IPS DF 4.7 (cell line): ENCODE measurements at regions not wholly inside any gene's neighbourhood (a gene's known extent, or its start where the extent isn't known, plus 50 kb on each side); places are given as distances from the start of the nearest gene placed in this dataset.

Source experiments
- DNase-seq: peaks from one replicate; pipeline ENCODE4 v3.0.0-alpha.2; 2013; ENCODE audit warnings: low spot score; ENCODE audit errors: extremely low read depth

DNA sequence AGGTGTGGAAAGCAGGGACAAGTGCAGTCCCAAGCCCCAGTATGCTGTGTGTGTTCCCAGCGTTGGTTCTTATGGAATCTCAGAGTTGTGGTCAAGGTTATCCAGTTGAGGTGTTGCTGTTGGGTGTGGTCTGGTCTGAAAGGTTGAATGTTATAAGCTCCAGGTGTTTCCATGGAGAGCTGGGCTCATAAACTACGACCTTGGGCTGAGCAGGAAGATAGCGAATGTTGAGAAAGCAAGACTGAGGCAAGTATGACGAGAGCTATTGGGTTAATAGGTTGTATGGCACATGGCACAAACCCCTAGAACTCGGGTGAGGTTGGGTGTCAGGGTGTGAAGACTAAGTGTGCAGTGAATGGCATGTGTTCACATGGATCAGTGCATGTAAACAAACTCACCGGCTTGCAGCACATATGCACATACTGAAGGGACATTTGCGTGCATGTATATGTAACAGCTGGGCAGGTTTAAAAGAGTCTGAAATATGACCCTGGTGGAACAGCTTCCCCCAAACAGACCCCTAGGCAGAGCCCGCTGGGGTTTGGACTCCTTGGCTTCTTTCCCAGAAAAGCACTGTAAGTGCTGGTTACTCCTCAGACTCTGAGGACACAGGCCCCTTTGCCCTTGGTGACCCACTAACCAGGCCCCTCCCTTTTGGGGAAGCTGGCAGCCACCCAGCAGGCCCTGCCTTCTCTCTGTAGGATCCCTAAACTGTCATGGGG lies 117.5 kb downstream of the NAV1 start:
- no peak for DNase-seq

GRCh38 chr1:201659572-201659971 lies 120.6 kb downstream of the NAV1 start:
- no peak for DNase-seq

GRCh38 chr1:201660931-201661822 lies 122.2 kb downstream of the NAV1 start:
- no peak for DNase-seq

DNA sequence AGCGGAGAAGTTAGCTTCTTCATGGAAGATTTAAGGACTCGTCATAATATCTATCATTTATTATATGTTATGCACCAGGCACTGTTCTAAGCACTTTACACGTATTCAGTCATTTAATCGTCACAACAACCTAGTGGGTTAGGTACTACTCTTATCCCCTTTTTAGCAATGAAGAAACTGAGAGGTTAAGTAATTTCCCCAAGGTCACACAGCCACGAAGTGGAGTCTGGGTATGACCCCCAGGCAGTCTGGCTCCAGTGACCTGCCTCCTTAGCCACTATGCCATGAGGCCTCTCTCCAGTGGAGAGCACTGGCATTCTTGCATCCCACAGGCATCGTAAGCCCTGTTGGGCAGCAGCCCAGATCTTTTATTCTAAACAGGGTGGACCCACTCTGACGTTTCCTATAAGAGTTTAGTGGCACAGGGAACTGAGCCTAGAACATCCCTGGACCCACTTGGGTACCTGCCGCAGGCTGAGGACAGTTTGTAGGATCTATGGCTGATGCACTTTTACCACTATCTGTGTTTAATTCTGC lies 123.0 kb downstream of the NAV1 start:
- DNase-seq = no peak

DNA sequence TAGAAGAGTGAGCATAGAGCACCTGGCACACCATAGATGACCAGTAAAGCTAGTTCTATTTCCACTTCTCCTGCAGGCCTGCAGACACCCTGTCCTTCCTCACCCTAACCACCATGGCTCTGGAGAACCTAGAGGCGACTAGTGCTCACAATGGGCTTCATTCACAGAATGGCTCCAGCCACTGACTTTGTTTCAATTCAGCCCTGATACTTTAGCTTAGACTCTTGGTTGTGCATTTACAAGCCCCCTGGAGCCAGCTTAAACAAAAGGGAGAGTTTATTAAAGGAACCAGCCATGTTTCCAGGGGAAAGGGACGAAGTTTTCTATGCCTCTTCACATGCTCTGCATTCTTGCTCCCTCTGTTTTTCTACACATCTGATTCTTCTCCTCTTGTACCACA lies 123.7 kb downstream of the NAV1 start:
- no peak for DNase-seq

DNA sequence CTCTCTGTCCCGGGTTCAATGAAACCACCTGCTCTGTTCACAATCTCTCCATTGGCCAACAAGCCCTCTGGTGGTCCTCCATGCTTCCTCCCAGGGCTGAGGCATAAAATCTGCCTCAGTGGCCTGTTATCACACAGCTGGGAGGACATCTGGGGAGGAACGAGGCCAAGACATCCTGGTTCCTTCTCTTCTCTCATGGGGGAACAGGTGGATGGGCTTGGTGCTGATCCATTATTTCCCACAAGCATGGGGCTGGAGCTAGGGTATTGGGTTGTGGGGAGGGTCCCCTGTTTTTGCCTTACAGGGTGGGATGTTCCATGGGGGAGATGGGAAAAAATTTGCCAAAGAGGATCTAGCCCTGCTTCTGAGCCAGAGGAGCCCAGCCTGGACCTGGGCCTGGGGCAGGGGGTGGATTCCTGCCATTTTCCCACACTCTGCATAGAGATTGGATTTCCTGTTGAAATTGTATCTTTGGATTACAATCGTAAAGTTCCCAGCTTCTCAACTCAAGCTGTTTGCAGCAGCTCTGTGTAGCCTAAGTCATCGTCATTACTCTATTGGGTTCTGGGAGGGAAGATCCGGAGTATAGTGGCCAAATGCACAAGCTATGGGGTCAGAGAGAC lies 124.7 kb downstream of the NAV1 start:
- DNase-seq = no peak

DNA sequence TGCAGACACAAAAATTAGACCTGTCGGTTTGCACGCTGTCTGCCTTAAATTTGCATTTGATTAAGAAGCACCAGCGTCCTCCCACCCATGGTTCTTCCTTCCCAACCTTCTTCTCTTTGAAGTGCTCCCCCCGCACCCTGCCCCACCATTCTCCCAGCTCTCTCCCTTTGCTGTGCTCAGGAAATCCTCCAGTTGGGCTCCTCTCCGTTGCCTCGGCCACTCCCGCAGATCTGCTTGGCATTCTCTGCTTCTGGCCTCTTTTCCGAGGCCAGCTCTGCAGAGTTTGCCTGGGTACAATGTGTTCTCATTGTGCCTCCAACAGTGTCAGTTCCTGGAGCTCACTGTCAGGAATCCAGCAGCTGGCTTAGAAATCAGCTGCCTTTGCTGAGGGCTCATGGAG lies 126.1 kb downstream of the NAV1 start:
- DNase-seq = no peak

DNA sequence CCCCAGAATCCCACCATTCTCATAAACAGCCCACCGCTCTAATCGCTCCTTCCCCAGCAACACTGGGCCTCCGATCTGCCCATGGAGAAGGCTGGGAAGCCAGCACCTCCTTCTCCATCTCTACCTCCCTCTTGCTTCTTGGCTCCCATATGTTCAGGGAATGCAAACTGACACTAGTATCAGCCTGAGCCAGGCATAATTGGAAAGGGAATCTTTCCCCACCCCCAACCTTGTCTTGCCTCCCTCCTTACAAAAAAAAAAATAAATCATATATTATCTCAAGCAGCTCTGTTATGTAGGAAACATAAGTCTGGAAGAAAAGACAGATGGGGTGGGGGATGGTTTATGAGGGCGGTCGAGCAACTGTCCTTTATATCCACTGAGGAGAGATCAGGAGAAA lies 127.2 kb downstream of the NAV1 start:
- no peak for DNase-seq

GRCh38 chr1:201666645-201667044 lies 127.7 kb downstream of the NAV1 start:
- DNase-seq = no peak

DNA sequence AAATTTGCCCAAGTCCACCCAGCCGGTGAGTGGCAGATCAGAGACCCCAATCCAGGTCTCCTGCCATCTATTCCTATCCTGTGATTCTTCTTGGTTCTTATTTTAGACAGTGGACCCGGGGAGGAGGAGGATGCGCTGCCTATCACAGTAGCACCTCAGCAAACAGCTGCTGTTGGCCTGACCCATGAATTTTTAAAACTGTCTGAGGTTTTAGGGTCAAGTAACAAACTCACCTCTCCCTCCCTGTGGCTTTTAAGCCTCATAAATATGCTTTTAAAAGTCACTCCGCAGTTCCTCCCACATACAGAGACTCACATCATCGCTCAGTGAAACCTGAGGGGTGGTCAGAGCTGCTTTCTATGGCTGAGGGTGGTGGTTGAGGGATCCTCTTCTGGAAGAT lies 128.6 kb downstream of the NAV1 start:
- no peak for DNase-seq

DNA sequence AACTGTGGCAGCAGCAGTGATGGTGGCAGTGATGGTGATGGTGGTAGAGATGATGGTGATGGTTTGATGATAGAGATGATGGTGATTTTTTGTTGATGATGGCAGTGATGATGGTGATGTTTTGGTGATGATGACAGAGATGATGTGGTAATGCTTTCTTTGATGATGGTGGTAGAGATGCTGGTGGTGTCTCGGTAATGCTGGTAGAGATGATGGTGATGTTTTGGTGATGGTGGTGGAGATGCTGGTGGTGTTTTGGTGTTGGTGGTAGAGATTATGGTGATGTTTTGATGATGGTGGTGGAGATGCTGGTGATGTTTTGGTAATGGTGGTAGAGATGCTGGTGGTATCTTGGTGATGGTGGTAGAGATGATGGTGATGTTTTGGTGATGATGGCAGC lies 131.6 kb downstream of the NAV1 start:
- DNase-seq = no peak

DNA sequence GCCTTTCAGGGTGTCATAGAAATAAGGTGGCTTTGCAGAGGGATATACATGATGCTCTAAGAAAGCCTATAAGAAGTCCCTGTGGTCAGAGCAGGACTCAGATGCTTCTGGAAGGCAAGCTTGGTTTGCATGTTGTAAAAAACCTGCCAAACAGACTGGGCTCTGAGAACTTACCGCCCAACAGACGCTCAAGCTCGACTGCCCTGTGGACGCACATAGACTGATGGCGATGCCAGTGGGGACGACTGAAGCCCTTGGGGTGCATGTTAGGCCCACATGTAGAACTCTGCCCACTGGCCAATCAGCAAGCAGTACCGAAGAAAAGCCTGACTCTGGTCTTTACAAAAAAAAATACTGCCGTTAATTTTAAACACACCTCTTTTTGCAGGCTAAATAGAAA lies 133.8 kb downstream of the NAV1 start:
- no peak for DNase-seq

DNA sequence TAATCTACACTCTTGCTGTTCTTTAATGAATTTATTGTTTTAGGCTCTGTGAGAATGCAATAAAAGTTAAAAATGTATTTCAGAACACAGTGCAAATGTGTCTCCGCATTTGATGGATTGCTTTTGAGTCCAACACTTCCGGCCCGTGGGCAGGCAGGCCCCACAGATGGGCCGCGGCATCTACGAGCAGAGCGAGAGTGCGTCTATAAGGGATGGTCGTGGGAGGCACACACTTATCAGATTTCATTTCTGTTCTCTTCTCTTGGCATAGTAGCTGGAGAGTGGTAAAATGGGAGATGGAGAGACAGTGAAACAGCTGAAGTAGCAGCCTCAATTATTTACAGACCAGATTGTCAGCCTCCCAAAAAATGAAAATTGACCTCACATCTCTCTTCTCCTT lies 134.2 kb downstream of the NAV1 start:
- no peak for DNase-seq

DNA sequence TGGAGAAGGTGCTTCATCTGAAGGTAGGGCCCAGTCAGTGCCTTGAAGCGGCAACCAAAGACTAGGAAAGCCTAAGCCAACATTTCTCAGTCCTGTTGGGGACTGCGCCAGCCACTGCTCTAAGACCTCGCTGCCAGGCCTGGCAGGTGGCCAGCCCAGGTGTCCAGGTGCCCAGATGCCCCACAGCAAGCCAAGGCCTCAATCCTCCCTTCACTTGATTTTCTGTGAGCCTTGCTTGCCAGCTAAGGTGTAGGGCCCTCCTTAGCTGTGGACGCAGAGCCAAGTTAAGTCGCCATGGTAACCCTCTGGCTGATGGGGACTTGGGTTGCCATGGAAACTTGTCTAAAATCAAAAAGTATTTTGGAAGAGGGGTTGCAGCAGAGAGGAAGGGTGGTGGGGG lies 135.0 kb downstream of the NAV1 start:
- no peak for DNase-seq

GRCh38 chr1:201675143-201675542 lies 136.2 kb downstream of the NAV1 start:
- no peak for DNase-seq

GRCh38 chr1:201676197-201676596 lies 137.3 kb downstream of the NAV1 start:
- DNase-seq = no peak

GRCh38 chr1:201676641-201677040 lies 137.7 kb downstream of the NAV1 start:
- DNase-seq = no peak

GRCh38 chr1:201678264-201679101 lies 139.6 kb downstream of the NAV1 start:
- DNase-seq = no peak

GRCh38 chr1:201681375-201681774 lies 142.4 kb downstream of the NAV1 start:
- no peak for DNase-seq

DNA sequence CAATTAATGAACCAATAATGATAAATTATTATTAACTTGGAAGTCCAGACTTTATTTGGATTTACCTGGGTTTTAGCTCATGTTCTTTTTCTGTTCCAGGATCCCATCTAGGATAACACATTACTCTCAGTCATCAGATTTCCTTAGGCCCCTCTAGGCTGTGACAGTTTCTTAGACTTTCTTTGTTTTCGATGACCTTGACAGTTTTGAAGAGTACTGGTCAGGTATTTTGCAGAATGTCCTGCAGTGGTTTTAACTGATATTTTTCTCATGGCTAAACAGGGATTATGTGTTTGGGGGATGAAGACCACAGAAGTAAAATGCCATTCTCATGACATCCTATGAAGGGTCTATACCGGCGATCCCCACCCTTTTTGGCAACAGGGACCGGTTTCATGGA lies 144.0 kb downstream of the NAV1 start:
- no peak for DNase-seq

- DNase-seq = no peak
Observed at GRCh38 chr1:201683397-201683796, 144.5 kb downstream of the NAV1 start.
